HEK293T (cell line): ENCODE measurements at regions not wholly inside any gene's neighbourhood (a gene's known extent, or its start where the extent isn't known, plus 50 kb on each side); places are given as distances from the start of the nearest gene placed in this dataset.

Experiments used
- CTCF ChIA-PET: fragments of 350-600 bp; formaldehyde crosslinking; extraction: SDS; loops from one replicate; lab custom pipeline; 2021; ENCODE audit warnings: antibody characterized with exemption, inconsistent platforms; lab: Yijun Ruan, JAX
- POLR2A ChIA-PET: fragments of 350-600 bp; formaldehyde crosslinking; extraction: SDS; loops from one replicate; lab custom pipeline; 2020; ENCODE audit warnings: antibody characterized with exemption, inconsistent platforms; lab: Yijun Ruan, JAX
- DNase-seq: peaks from one replicate; pipeline ENCODE4 v3.0.0; 2012; ENCODE audit warnings: mixed read lengths; ENCODE audit errors: extremely low spot score
- ARNT ChIP-seq: fragments of 450-650 bp; IDR thresholded peaks from 2 replicates; pipeline ENCODE4 v1.6.1; 2017; ENCODE audit warnings: mild to moderate bottlenecking
- BHLHE40 ChIP-seq: fragments of 450-650 bp; IDR thresholded peaks from 2 replicates; pipeline ENCODE4 v1.6.1; 2016; ENCODE audit warnings: mild to moderate bottlenecking, moderate library complexity, borderline replicate concordance
- CTBP1 ChIP-seq: fragments of 450-650 bp; IDR thresholded peaks from 2 replicates; pipeline ENCODE4 v1.6.1; 2016; ENCODE audit warnings: borderline replicate concordance
- ELF4 ChIP-seq: fragments of 450-650 bp; IDR thresholded peaks from 2 replicates; pipeline ENCODE4 v1.6.1; 2017; ENCODE audit warnings: antibody characterized with exemption
- FOXA1 ChIP-seq: fragments of 450-650 bp; IDR thresholded peaks from 2 replicates; pipeline ENCODE4 v1.6.1; 2016; ENCODE audit warnings: mild to moderate bottlenecking
- FOXK2 ChIP-seq: fragments of 450-650 bp; IDR thresholded peaks from 2 replicates; pipeline ENCODE4 v1.6.1; 2016; ENCODE audit warnings: mild to moderate bottlenecking
- FOXM1 ChIP-seq: fragments of 450-650 bp; IDR thresholded peaks from 2 replicates; pipeline ENCODE4 v1.6.1; 2017; ENCODE audit warnings: mild to moderate bottlenecking, borderline replicate concordance
- HDGF ChIP-seq: fragments of 450-650 bp; IDR thresholded peaks from 2 replicates; pipeline ENCODE4 v1.6.1; 2017; ENCODE audit warnings: antibody characterized with exemption, borderline replicate concordance
- L3MBTL2 ChIP-seq: fragments of 450-650 bp; conservative IDR thresholded peaks from 2 replicates; pipeline ENCODE4 v1.6.1; 2016; ENCODE audit warnings: mild to moderate bottlenecking
- LEF1 ChIP-seq: fragments of 450-650 bp; IDR thresholded peaks from 2 replicates; pipeline ENCODE4 v1.6.1; 2017; ENCODE audit warnings: mild to moderate bottlenecking, borderline replicate concordance
- NFRKB ChIP-seq: fragments of 450-650 bp; IDR thresholded peaks from 2 replicates; pipeline ENCODE4 v1.6.1; 2016; ENCODE audit warnings: mild to moderate bottlenecking, moderate library complexity
- PKNOX1 ChIP-seq: fragments of 450-650 bp; IDR thresholded peaks from 2 replicates; pipeline ENCODE4 v1.6.1; 2016
- SP1 ChIP-seq: fragments of 450-650 bp; IDR thresholded peaks from 2 replicates; pipeline ENCODE4 v1.6.1; 2017
- SUZ12 ChIP-seq: fragments of 450-650 bp; IDR thresholded peaks from 2 replicates; pipeline ENCODE4 v1.6.1; 2016; ENCODE audit warnings: mild to moderate bottlenecking
- TARDBP ChIP-seq: fragments of 450-650 bp; IDR thresholded peaks from 2 replicates; pipeline ENCODE4 v1.6.1; 2016
- ZNF384 ChIP-seq: fragments of 450-650 bp; IDR thresholded peaks from 2 replicates; pipeline ENCODE4 v1.6.1; 2016

DNA sequence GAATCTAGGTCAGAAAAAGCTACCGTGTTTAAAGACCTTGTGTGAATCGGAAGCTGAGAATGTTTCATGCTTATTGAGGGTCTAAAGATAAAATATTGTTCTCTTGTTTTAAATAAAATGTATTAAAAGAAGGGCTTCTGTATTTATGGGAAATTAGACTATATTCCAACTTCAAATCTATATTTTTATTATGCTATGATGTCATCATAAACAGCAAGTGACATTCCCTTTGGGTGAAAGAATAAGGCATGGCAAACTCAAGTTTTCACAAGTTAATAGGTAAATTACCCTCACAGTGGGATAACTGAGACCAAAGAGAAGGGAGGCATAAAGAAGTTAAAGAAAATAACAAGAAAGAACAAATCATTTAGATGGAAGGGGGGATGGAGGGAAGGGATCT, 333.8 kb upstream of the NR5A2 start:
- no peak for DNase-seq
- CTCF ChIA-PET: no interaction called here
- POLR2A ChIA-PET: no interaction called here
- no peak for TF ChIP-seq LEF1
- no peak for TF ChIP-seq FOXK2
- TF ChIP-seq ZNF384: no peak
- TF ChIP-seq ARNT: no peak
- TF ChIP-seq CTBP1: no peak
- TF ChIP-seq TARDBP: no peak
- TF ChIP-seq FOXM1: no peak
- no peak for TF ChIP-seq SUZ12
- TF ChIP-seq HDGF: no peak
- TF ChIP-seq PKNOX1: no peak
- TF ChIP-seq NFRKB: no peak
- TF ChIP-seq FOXA1: no peak
- TF ChIP-seq ELF4: no peak
- TF ChIP-seq BHLHE40: no peak
- no peak for TF ChIP-seq SP1
- no peak for TF ChIP-seq L3MBTL2

- ChIA-PET CTCF (interaction anchor here (0.7 kb wide), 1 partner anchor 9 kb away, joined by 3 read pairs; no protein-coding TSS in a partner anchor), POLR2A (no interaction called here)
- no peak for DNase-seq
- TF ChIP-seq NFRKB: no peak
- TF ChIP-seq HDGF: no peak
- no peak for TF ChIP-seq FOXM1
- TF ChIP-seq LEF1: no peak
- TF ChIP-seq CTBP1: no peak
- TF ChIP-seq BHLHE40: no peak
- no peak for TF ChIP-seq SUZ12
- no peak for TF ChIP-seq FOXK2
- TF ChIP-seq ZNF384: no peak
- TF ChIP-seq L3MBTL2: no peak
- TF ChIP-seq FOXA1: no peak
- no peak for TF ChIP-seq ELF4
- TF ChIP-seq SP1: no peak
- TF ChIP-seq ARNT: no peak
- no peak for TF ChIP-seq TARDBP
- TF ChIP-seq PKNOX1: no peak
These were observed 331.3 kb upstream of the NR5A2 start for GRCh38 chr1:199696225-199696624.

GRCh38 chr1:199698222-199698621, 329.3 kb upstream of the NR5A2 start:
- TF ChIP-seq SUZ12: no peak
- no peak for TF ChIP-seq ELF4
- TF ChIP-seq FOXA1: no peak
- no peak for TF ChIP-seq FOXK2
- no peak for TF ChIP-seq HDGF
- no peak for TF ChIP-seq CTBP1
- no peak for TF ChIP-seq BHLHE40
- no peak for TF ChIP-seq L3MBTL2
- TF ChIP-seq LEF1: no peak
- no peak for TF ChIP-seq PKNOX1
- no peak for TF ChIP-seq FOXM1
- no peak for TF ChIP-seq ARNT
- TF ChIP-seq NFRKB: no peak
- no peak for DNase-seq
- POLR2A ChIA-PET: no interaction called here
- CTCF ChIA-PET: no interaction called here

- CTCF ChIA-PET: no interaction called here
- no peak for DNase-seq
- POLR2A ChIA-PET: no interaction called here
- TF ChIP-seq PKNOX1: no peak
- TF ChIP-seq FOXM1: no peak
- no peak for TF ChIP-seq NFRKB
- no peak for TF ChIP-seq L3MBTL2
- no peak for TF ChIP-seq ELF4
- no peak for TF ChIP-seq CTBP1
- TF ChIP-seq FOXK2: no peak
- no peak for TF ChIP-seq SP1
- no peak for TF ChIP-seq ARNT
- TF ChIP-seq FOXA1: no peak
- no peak for TF ChIP-seq BHLHE40
- TF ChIP-seq HDGF: no peak
- no peak for TF ChIP-seq TARDBP
- no peak for TF ChIP-seq ZNF384
- TF ChIP-seq LEF1: no peak
- TF ChIP-seq SUZ12: no peak
These were observed 327.0 kb upstream of the NR5A2 start for GRCh38 chr1:199700551-199700950.

DNA sequence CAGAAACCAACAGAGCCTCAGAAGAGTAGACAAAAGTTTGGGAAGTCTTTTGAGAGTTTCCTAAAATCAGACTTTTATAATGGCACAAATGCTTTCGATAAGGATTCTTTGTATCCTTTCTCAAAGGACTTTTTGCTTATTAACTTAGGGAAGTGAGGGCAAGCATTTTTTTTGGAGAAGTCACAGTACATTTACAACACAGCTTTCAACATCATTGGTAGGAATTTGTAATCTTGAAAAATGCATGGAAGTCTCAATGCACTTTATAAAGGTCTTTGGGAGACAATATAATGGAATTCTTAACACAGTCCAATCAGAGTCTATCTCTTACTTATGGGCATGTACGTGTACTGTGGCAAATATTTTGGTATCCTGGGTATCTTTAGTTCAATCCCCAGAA, 325.8 kb upstream of the NR5A2 start:
- ChIA-PET POLR2A (no interaction called here), CTCF (interaction anchor here (0.6 kb wide), 1 partner anchor 275 kb away, joined by 3 read pairs; no protein-coding TSS in a partner anchor)
- no peak for DNase-seq
- no peak for TF ChIP-seq ZNF384
- no peak for TF ChIP-seq ELF4
- TF ChIP-seq NFRKB: no peak
- TF ChIP-seq HDGF: no peak
- TF ChIP-seq FOXK2: no peak
- TF ChIP-seq SUZ12: no peak
- TF ChIP-seq TARDBP: no peak
- TF ChIP-seq SP1: no peak
- no peak for TF ChIP-seq CTBP1
- TF ChIP-seq LEF1: no peak
- no peak for TF ChIP-seq PKNOX1
- no peak for TF ChIP-seq ARNT
- TF ChIP-seq BHLHE40: no peak
